GM10266 (cell line): ENCODE measurements at regions not wholly inside any gene's neighbourhood (a gene's known extent, or its start where the extent isn't known, plus 50 kb on each side); places are given as distances from the start of the nearest gene placed in this dataset.

Source experiments
- DNase-seq: peaks from one replicate; pipeline ENCODE4 v3.0.0; 2012; ENCODE audit errors: extremely low spot score
- CTCF ChIP-seq: IDR thresholded peaks from 2 replicates; pipeline ENCODE4 v1.5.1; 2012; ENCODE audit warnings: mild to moderate bottlenecking, low read depth; ENCODE audit not compliant: control insufficient read depth, insufficient read depth; ENCODE audit errors: missing control alignments

GRCh38 chr1:59162665-59163064 is 134.2 kb upstream of the FGGY start:
- DNase-seq: no peak
- no peak for TF ChIP-seq CTCF

GRCh38 chr1:59163268-59164092 is 133.4 kb upstream of the FGGY start:
- DNase-seq: no peak

GRCh38 chr1:59164371-59164770 is 132.5 kb upstream of the FGGY start:
- no peak for TF ChIP-seq CTCF
- no peak for DNase-seq

More at GRCh38 chr1:59163268-59164092, 133.4 kb upstream of the FGGY start:
- no peak for TF ChIP-seq CTCF

GRCh38 chr1:59165353-59165752 is 131.5 kb upstream of the FGGY start:
- no peak for TF ChIP-seq CTCF
- DNase-seq: no peak

GRCh38 chr1:59169703-59170102 is 127.2 kb upstream of the FGGY start:
- no peak for DNase-seq
- TF ChIP-seq CTCF: no peak

- DNase-seq: no peak
- TF ChIP-seq CTCF: no peak
Observed at GRCh38 chr1:59170659-59171058, 126.2 kb upstream of the FGGY start.

- TF ChIP-seq CTCF: no peak
- no peak for DNase-seq
Observed at GRCh38 chr1:59171788-59172187, 125.1 kb upstream of the FGGY start.
